Aorta (tissue), 5 donors: ENCODE measurements at regions not wholly inside any gene's neighbourhood (a gene's known extent, or its start where the extent isn't known, plus 50 kb on each side); places are given as distances from the start of the nearest gene placed in this dataset.

Experiments used
- ATAC-seq: fragments of 200-7000 bp; cut with Tn5 transposase; one replicate; pipeline ENCODE4 v1.9.1; 2022; ENCODE audit warnings: moderate library complexity; ENCODE audit not compliant: low FRiP score
- DNase-seq, 2 donors: peaks; one replicate each; pipeline ENCODE4 v3.0.0-alpha.2; 2020
- H3K27ac ChIP-seq, 2 donors: one replicate each; pipeline ENCODE4 v1.5.1; 2013; ENCODE audit warnings: low read length in 2 of 2, mild to moderate bottlenecking in 2 of 2, moderate library complexity in 2 of 2, control low read depth in 1 of 2, inconsistent platforms in 1 of 2, low read depth in 1 of 2
- H3K27me3 ChIP-seq, 2 donors: one replicate each; pipeline ENCODE4 v1.6.1; 2013; ENCODE audit warnings: control low read depth in 1 of 2, low read length in 1 of 2, mild to moderate bottlenecking in 1 of 2, moderate library complexity in 1 of 2; ENCODE audit not compliant: insufficient read depth in 2 of 2, control insufficient read depth in 1 of 2
- H3K36me3 ChIP-seq, 2 donors: one replicate each; pipeline ENCODE4 v1.6.1; 2013; ENCODE audit warnings: control low read depth in 1 of 2, low read length in 1 of 2, mild to moderate bottlenecking in 1 of 2; ENCODE audit not compliant: insufficient read depth in 2 of 2, control insufficient read depth in 1 of 2
- H3K4me1 ChIP-seq, 2 donors: one replicate each; pipeline ENCODE4 v1.6.1; 2013; ENCODE audit warnings: low read length in 2 of 2, control low read depth in 1 of 2, mild to moderate bottlenecking in 1 of 2, moderate library complexity in 1 of 2; ENCODE audit not compliant: insufficient read depth in 2 of 2, control insufficient read depth in 1 of 2
- H3K4me3 ChIP-seq, 2 donors: one replicate each; pipeline ENCODE4 v1.5.1; 2013; ENCODE audit warnings: low read length in 2 of 2, control low read depth in 1 of 2, mild to moderate bottlenecking in 1 of 2
- H3K9me3 ChIP-seq: one replicate; pipeline ENCODE4 v1.6.1; 2013; ENCODE audit warnings: mild to moderate bottlenecking, low read length; ENCODE audit not compliant: control insufficient read depth
- WGBS, 2 donors: extraction: QIAGEN DNeasy Blood & Tissue Kit; methylation state at CpG; one replicate each; pipeline ENCODE4 v1.1.7; 2013; 5-methylcytosine and 5-hydroxymethylcytosine counted together
- intact Hi-C, 2 donors: fragments of 100-400 bp; cut with DNase I; formaldehyde crosslinking; loops; one replicate each; pipeline versions ENCODE4 v1.14.2 to v1.15.0; 2022
- donor health status: healthy with polysubstance abuse.
- donor health status: Bipolar disorder and iron deficiency.
- donor health status: DM: no; HTN: no; CAD: no.
- donor health status: DM: no; HTN: no; CAD: no.
- donor health status: DM: yes; HTN: yes; CAD: no.

DNA sequence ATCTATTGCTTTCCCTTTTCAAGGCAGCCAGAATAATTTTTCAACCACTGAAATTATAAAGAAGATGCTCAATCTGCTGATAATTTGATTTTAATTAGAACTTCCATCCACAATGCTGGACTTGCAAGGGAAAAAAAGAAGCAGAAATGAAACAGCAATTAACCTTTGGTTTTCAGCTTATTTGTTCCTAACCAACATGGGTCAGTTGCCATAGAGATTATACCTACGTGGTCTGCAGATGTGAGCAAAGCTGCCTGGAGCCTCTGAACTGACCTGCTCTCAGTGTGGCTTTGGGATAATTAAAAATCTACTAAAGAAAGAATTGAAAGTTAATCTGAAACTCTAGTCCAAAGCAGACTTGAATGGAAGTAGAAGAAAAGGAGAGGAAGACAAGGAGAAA, 195.7 kb upstream of the API5 start:
- Histone ChIP-seq H3K27me3 (no peaks in the 10 kb centered on the region), H3K4me3 (no peak overlapping the region), H3K36me3 (no peaks in the 10 kb centered on the region), H3K9me3 (no peaks in the 10 kb centered on the region), H3K4me1 (no peaks in the 10 kb centered on the region), H3K27ac (no peak overlapping the region)
- ATAC-seq (no peak), DNase-seq (no peak)
- intact Hi-C loops, result no loop called here
- WGBS, 2 donors, result 41 to 58% methylated on average over 1 of the region's 1 CpG

- intact Hi-C loops, result no loop called here
- Histone ChIP-seq H3K9me3 (no peaks in the 10 kb centered on the region), H3K36me3 (no peaks in the 10 kb centered on the region), H3K4me3 (no peak overlapping the region), H3K4me1 (no peaks in the 10 kb centered on the region), H3K27ac (no peak overlapping the region), H3K27me3 (no peaks in the 10 kb centered on the region)
- WGBS, 2 donors, result 75 to 82% methylated on average over 4 of the region's 4 CpGs
- no peak for ATAC-seq
- no peak for DNase-seq
Observed at GRCh38 chr11:43119275-43119970, 192.4 kb upstream of the API5 start.

DNA sequence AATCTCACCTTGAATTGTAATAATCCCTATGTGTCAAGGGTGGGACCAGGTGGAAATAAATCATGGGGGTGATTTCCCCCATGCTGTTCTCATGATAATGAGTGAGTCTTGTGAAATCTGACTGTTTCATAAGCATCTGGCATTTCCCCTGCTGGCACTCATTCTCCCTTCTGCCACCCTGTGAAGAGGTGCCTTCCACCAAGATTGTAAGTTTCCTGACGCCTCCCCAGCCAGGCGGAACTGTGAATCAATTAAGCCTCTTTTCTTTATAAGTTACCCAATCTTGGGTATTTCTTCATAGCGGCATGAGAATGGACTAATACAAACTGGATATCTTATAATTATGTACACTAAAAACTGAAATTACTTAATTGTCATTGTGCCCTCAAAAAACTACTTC, 189.2 kb upstream of the API5 start:
- 80 to 84% methylated on average over 3 of the region's 3 CpGs for WGBS, 2 donors
- no peak for DNase-seq
- no peaks in the 10 kb centered on the region for H3K36me3 ChIP-seq
- no peaks in the 10 kb centered on the region for H3K9me3 ChIP-seq
- intact Hi-C loops, result no loop called here
- no peak overlapping the region for H3K4me3 ChIP-seq
- no peak overlapping the region for H3K27ac ChIP-seq
- no peaks in the 10 kb centered on the region for H3K27me3 ChIP-seq
- no peaks in the 10 kb centered on the region for H3K4me1 ChIP-seq
- ATAC-seq, result no peak

- Histone ChIP-seq H3K4me3 (no peak overlapping the region), H3K27me3 (no peaks in the 10 kb centered on the region), H3K36me3 (no peaks in the 10 kb centered on the region), H3K9me3 (no peaks in the 10 kb centered on the region), H3K4me1 (no peaks in the 10 kb centered on the region), H3K27ac (no peak overlapping the region)
- intact Hi-C loops, result no loop called here
- WGBS, 2 donors, result 52 to 62% methylated on average over 1 of the region's 1 CpG
- ATAC-seq (no peak), DNase-seq (no peak)
Observed at GRCh38 chr11:43123443-43123842, 188.4 kb upstream of the API5 start.

GRCh38 chr11:43124272-43124935, 187.4 kb upstream of the API5 start:
- WGBS, 2 donors, result 56 to 58% methylated on average over 3 of the region's 3 CpGs
- H3K9me3 ChIP-seq, result no peaks in the 10 kb centered on the region
- no peaks in the 10 kb centered on the region for H3K27me3 ChIP-seq
- H3K27ac ChIP-seq, result no peak overlapping the region
- intact Hi-C loops, result no loop called here
- no peak for DNase-seq
- no peak overlapping the region for H3K4me3 ChIP-seq
- no peak for ATAC-seq
- H3K4me1 ChIP-seq, result no peaks in the 10 kb centered on the region
- H3K36me3 ChIP-seq, result no peaks in the 10 kb centered on the region

DNA sequence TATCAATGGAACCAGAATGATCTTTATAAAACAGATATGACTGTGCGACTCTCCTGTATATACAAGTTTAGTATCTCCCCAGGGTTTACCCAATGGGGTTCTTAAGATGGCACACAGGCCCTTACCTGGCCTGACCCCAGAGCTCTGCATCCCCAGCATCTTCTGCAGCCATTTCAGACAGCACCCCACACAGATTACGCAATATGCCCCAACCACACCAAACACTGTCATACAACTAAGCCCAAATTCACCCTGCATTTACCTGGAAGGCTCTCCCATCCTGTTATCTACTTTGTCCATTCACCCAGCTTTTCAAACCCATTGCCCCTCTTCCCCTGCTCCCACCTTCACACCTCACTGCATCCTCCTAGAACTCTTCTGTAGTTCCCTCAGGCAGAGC, 182.5 kb upstream of the API5 start:
- H3K4me3 ChIP-seq, result no peak overlapping the region
- 81 to 84% methylated on average over 2 of the region's 2 CpGs for WGBS, 2 donors

DNA sequence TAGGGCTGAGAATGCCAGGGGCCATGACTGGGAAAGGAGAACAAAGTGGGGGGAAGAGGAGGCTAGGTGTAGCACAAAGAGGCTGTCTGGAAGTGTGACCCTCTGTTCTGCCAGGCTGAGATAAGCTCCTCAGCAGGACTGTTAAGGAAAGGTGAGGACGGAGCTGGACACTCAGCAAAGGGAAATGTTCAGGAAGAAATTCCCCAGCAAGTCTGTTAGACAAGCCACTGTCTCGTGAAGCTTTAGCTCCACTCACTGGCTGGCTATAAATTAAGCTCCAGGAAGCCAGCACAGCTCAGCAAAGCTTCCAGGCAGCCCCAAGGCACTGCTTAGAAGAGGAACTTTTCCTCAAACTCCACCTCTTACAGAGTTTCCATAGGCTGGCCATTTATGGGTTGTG, 181.2 kb upstream of the API5 start:
- 0 to 4% methylated on average over 2 of the region's 2 CpGs for WGBS, 2 donors
- Histone ChIP-seq H3K27ac (no peak overlapping the region), H3K36me3 (no peaks in the 10 kb centered on the region), H3K4me3 (no peak overlapping the region), H3K4me1 (no peaks in the 10 kb centered on the region), H3K9me3 (no peaks in the 10 kb centered on the region), H3K27me3 (no peaks in the 10 kb centered on the region)
- intact Hi-C loops, result loop anchor here in 1 of 2 donors (10.0 kb wide), 1 partner anchor 56 kb away; no protein-coding TSS in a partner anchor
- DNase-seq (no peak), ATAC-seq (no peak)

More for the DNA sequence above, 182.5 kb upstream of the API5 start:
- Histone ChIP-seq H3K27me3 (no peaks in the 10 kb centered on the region), H3K36me3 (no peaks in the 10 kb centered on the region), H3K27ac (no peak overlapping the region), H3K4me1 (no peaks in the 10 kb centered on the region), H3K9me3 (no peaks in the 10 kb centered on the region)
- DNase-seq (no peak), ATAC-seq (no peak)
- intact Hi-C loops, result no loop called here

- Histone ChIP-seq H3K27ac (no peak overlapping the region), H3K4me3 (no peak overlapping the region), H3K9me3 (peaks cover 2% of the 10 kb centered on the region), H3K36me3 (no peaks in the 10 kb centered on the region), H3K27me3 (no peaks in the 10 kb centered on the region), H3K4me1 (no peaks in the 10 kb centered on the region)
- WGBS, 2 donors, result 82 to 92% methylated on average over 5 of the region's 5 CpGs
- intact Hi-C loops, result loop anchor here in 1 of 2 donors (10.0 kb wide), 1 partner anchor 61 kb away; no protein-coding TSS in a partner anchor
- ATAC-seq, result no peak
- DNase-seq, result no peak
Observed at GRCh38 chr11:43135966-43136534, 175.7 kb upstream of the API5 start.
